Upper lobe of left lung (tissue), 6 donors: ENCODE measurements at regions not wholly inside any gene's neighbourhood (a gene's known extent, or its start where the extent isn't known, plus 50 kb on each side); places are given as distances from the start of the nearest gene placed in this dataset.
A peak's percentile ranks its signal among the peaks of the same experiment; 100 is the strongest.

Experiments used
- ATAC-seq, 2 donors: fragments of 200-7000 bp; cut with Tn5 transposase; one replicate each; pipeline ENCODE4 v1.9.1; 2022; ENCODE audit warnings: mild to moderate bottlenecking in 2 of 2, moderate library complexity in 2 of 2; ENCODE audit not compliant: low FRiP score in 2 of 2
- DNase-seq, 2 donors: peaks; one replicate each; pipeline ENCODE4 v3.0.0-alpha.2; 2019 to 2020
- H3K27ac ChIP-seq, 4 donors: fragments of 200-600 bp; sonication (generic); one replicate each; pipeline ENCODE4 v1.5.1; 2016 to 2019
- H3K27me3 ChIP-seq, 4 donors: fragments of 200-600 bp; sonication (generic); one replicate each; pipeline ENCODE4 v1.5.1; 2017 to 2019
- H3K36me3 ChIP-seq, 4 donors: fragments of 200-600 bp; sonication (generic); one replicate each; pipeline ENCODE4 v1.5.1; 2016 to 2019
- H3K4me1 ChIP-seq, 4 donors: fragments of 200-600 bp; sonication (generic); one replicate each; pipeline ENCODE4 v1.5.1; 2018 to 2019
- H3K4me3 ChIP-seq, 4 donors: fragments of 200-600 bp; sonication (generic); one replicate each; pipeline ENCODE4 v1.5.1; 2017 to 2019; ENCODE audit warnings: mild to moderate bottlenecking in 2 of 4, moderate library complexity in 1 of 4
- H3K9me3 ChIP-seq, 4 donors: fragments of 200-600 bp; sonication (generic); one replicate each; pipeline ENCODE4 v1.5.1; 2018 to 2019
- EP300 ChIP-seq, 4 donors: sonication (generic); formaldehyde crosslinking; IDR thresholded peaks; one replicate each; pipeline ENCODE4 v1.5.1; 2017; ENCODE audit warnings: antibody characterized with exemption in 4 of 4, control low read depth in 2 of 4
- POLR2A ChIP-seq, 4 donors: fragments of 450-650 bp; IDR thresholded peaks; one replicate each; pipeline ENCODE4 v1.5.1; 2016 to 2017; ENCODE audit warnings: antibody characterized with exemption in 4 of 4, mild to moderate bottlenecking in 2 of 4
- POLR2AphosphoS5 ChIP-seq, 2 donors: sonication (generic); formaldehyde crosslinking; IDR thresholded peaks; one replicate each; pipeline ENCODE4 v1.5.1; 2017; ENCODE audit warnings: antibody characterized with exemption in 2 of 2
- WGBS, 2 donors: methylation state at CpG; one replicate each; pipeline ENCODE4 v1.1.5; 2017 to 2018; 5-methylcytosine and 5-hydroxymethylcytosine counted together
- TF ChIP-seq, protein P1 (sequence below), 6 experiments: fragments of 450-650 bp in 4 of 6; fragments of 200-600 bp in 2 of 6; sonication (generic) in 2 of 6; IDR thresholded peaks; one replicate each; pipeline ENCODE4 v1.5.1; 2016 to 2019; ENCODE audit warnings: antibody characterized with exemption in 6 of 6
- donor health status: DM: no; HTN: no; CAD: no; lungs with moderate emphysema.
- donor health status: DM: no; HTN: yes; CAD: no; lungs with severe emphysema.

DNA sequence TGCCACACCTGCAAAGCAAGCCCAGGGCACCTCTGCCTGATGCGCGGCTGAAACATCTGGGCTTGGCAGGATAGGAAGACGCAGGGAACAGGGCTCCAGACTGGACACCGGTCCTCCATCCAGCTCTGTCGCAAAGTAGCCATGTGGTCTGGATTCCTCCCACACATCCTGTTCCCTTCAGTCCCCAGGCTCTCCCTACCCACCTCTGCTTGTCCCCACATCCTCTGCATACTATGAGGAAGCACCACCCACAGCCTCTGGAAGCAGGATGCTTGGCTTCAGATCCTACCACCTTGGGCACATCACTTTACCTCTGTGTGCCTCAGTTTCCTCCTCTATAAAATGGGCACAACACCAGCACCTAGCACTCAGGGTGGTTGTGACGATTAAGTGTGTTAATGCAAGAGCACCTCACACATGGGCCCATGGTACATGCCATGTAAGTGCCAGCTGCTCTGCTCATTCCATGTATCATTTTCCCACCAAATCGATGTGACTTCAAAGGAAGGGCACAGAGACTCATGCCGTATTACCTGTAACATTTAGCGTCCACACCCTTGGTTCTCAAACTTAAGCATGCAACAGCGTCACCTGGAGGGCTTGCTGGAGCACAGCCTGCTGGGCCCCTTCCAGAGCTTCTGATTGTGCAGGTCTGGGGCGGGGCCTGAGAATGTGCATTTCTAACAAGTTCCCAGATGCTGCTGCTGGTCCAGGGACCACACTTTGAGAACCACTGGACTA is 138.6 kb upstream of the SDK2 start:
- Histone ChIP-seq H3K27me3 (no peaks in the 10 kb centered on the region), H3K27ac (no peak overlapping the region), H3K4me3 (no peak overlapping the region), H3K36me3 (no peaks in the 10 kb centered on the region), H3K4me1 (no peaks in the 10 kb centered on the region), H3K9me3 (no peaks in the 10 kb centered on the region)
- WGBS, 2 donors = 72 to 81% methylated on average over 9 to 11 of the region's 11 CpGs
- DNase-seq (no peak), ATAC-seq (peak in 1 of 2 donors; percentile 31)
- TF ChIP-seq, protein P1, sequence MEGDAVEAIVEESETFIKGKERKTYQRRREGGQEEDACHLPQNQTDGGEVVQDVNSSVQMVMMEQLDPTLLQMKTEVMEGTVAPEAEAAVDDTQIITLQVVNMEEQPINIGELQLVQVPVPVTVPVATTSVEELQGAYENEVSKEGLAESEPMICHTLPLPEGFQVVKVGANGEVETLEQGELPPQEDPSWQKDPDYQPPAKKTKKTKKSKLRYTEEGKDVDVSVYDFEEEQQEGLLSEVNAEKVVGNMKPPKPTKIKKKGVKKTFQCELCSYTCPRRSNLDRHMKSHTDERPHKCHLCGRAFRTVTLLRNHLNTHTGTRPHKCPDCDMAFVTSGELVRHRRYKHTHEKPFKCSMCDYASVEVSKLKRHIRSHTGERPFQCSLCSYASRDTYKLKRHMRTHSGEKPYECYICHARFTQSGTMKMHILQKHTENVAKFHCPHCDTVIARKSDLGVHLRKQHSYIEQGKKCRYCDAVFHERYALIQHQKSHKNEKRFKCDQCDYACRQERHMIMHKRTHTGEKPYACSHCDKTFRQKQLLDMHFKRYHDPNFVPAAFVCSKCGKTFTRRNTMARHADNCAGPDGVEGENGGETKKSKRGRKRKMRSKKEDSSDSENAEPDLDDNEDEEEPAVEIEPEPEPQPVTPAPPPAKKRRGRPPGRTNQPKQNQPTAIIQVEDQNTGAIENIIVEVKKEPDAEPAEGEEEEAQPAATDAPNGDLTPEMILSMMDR (IDR thresholded peaks at IDR 0.05) = no peak
- TF ChIP-seq EP300 (IDR thresholded peaks at IDR 0.05) = no peak
- TF ChIP-seq POLR2AphosphoS5 (IDR thresholded peaks at IDR 0.05) = no peak
- no peak for TF ChIP-seq POLR2A (IDR thresholded peaks at IDR 0.05)

DNA sequence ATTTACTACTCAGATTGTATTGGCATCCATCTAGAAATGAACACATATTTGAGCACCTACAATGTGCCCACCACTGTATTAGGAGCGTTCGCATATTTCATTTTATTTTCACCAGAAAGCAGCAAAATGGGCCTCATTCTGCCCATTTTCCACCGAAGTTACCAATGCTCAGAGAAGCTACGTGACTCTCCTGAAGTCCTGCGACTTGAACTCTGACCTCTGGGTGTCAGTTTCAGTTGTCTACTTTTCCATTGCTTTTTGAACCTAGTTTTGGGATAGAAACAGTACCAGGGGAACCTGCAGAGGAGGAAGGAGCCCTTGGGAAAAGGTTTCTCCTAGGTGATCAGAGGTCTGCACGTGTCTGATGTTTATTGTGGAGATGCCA is 139.1 kb upstream of the SDK2 start:
- 73 to 76% methylated on average over 6 of the region's 6 CpGs for WGBS, 2 donors
- H3K9me3 ChIP-seq = no peaks in the 10 kb centered on the region
- no peak for TF ChIP-seq EP300 (IDR thresholded peaks at IDR 0.05)
- TF ChIP-seq, protein P1 (IDR thresholded peaks at IDR 0.05) = no peak
- TF ChIP-seq POLR2AphosphoS5 (IDR thresholded peaks at IDR 0.05) = no peak
- no peak for TF ChIP-seq POLR2A (IDR thresholded peaks at IDR 0.05)
- no peak overlapping the region for H3K27ac ChIP-seq
- no peak for ATAC-seq
- H3K4me1 ChIP-seq = no peaks in the 10 kb centered on the region
- no peak overlapping the region for H3K4me3 ChIP-seq
- no peaks in the 10 kb centered on the region for H3K27me3 ChIP-seq
- H3K36me3 ChIP-seq = no peaks in the 10 kb centered on the region
- no peak for DNase-seq

DNA sequence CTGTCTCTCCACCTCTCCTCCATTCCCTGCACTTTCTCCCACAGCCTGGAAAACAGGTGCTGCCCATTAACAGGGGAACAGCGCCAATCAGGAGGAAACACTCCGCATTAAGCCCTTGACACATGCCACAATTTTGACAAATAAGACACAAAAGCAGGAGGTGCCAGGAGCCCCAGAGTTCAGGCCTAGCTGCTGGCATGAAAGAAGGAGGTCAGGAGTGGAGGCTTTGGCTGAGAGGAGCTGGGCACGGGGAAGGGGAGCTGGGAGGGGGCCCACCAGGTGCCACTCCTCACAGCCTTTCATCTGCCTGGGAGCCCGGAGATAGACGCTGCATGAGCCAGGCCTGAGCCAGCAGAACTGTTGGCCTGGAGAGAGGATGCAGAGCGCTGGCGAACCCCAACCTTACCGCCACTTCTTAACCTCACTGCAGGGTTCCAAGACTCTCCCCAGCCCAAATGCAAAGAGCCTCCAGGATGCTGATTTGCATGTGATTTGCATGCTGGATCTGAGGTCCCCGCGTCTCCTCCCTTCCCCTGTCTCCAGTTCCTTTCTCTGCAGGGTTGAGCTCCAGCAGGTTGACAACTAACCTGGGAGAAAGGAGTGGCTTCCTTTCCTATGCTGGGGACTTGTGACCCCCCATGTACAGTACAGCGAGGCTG is 139.8 kb upstream of the SDK2 start:
- Histone ChIP-seq H3K4me3 (no peak overlapping the region), H3K27me3 (no peaks in the 10 kb centered on the region), H3K4me1 (no peaks in the 10 kb centered on the region), H3K27ac (no peak overlapping the region), H3K9me3 (no peaks in the 10 kb centered on the region), H3K36me3 (no peaks in the 10 kb centered on the region)
- TF ChIP-seq POLR2AphosphoS5 (IDR thresholded peaks at IDR 0.05) (no peak), EP300 (IDR thresholded peaks at IDR 0.05) (no peak), POLR2A (IDR thresholded peaks at IDR 0.05) (no peak)
- TF ChIP-seq, protein P1 (IDR thresholded peaks at IDR 0.05) = no peak
- 80 to 82% methylated on average over 9 to 11 of the region's 11 CpGs for WGBS, 2 donors
- ATAC-seq (peak in 1 of 2 donors; percentile 17), DNase-seq (no peak)

DNA sequence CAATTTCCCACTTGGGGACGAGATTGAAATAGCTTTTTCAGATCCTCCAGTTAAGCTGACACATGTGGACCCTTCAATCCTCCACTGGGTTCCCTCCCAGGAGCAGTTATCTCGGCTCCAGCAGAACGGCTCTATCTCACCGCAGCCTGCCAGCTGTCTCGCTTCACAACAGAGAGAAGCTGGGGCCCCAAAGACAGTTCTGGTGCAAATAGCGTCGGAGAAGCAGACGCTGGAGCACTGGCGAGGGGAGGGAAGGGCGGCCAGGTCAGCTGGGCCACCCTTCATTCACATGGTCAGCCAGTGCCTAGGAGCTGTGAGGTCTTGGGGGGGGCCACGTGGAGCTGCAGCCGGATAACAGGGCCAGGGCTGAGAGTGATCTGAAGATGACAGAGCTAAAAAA is 141.3 kb upstream of the SDK2 start:
- H3K9me3 ChIP-seq = no peaks in the 10 kb centered on the region
- no peak overlapping the region for H3K27ac ChIP-seq
- no peaks in the 10 kb centered on the region for H3K27me3 ChIP-seq
- no peaks in the 10 kb centered on the region for H3K36me3 ChIP-seq
- ATAC-seq (no peak), DNase-seq (no peak)
- no peaks in the 10 kb centered on the region for H3K4me1 ChIP-seq
- no peak overlapping the region for H3K4me3 ChIP-seq
- TF ChIP-seq, protein P1 (IDR thresholded peaks at IDR 0.05) = no peak
- no peak for TF ChIP-seq POLR2AphosphoS5 (IDR thresholded peaks at IDR 0.05)
- no peak for TF ChIP-seq EP300 (IDR thresholded peaks at IDR 0.05)
- no peak for TF ChIP-seq POLR2A (IDR thresholded peaks at IDR 0.05)
- 43 to 47% methylated on average over 12 of the region's 12 CpGs for WGBS, 2 donors
